ENCODE measurements at regions not wholly inside any gene's neighbourhood (a gene's known extent, or its start where the extent isn't known, plus 50 kb on each side); places are given as distances from the start of the nearest gene placed in this dataset.

DNA sequence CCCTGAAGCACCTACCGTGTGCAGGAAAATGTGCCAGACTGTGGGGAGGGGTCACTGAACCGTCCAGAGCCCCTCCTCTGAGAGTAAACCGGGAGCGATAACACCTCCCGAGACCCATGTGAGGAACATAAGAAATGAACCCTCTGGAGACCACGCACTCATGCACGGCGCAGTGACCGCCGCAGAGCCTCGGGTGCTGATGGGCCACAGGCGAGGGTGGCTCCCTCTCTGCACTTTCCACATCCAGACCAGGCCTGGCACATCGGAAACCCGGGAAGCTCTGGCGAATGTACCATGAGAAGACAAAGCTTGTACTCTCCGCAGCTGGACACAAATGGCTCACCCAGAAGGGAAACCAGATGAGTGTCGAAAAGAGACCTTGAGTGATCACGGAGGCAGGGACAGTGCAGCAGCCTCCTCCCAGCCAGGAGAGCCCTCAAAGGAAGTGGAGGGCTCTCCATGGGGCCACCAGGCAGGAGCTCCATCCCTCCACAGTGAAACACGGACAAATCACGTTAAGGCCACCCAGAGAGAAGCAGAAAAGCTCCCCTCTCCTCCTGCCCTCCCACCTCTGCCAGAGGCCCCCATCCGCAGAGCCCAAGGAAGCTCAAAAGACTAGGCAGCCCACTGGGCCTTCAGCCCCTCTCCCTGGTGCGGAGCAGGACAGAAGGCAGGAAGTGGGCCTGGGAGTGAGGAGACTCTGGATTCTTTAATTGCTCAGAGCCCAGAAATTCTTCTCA lies 178.1 kb upstream of the PPP2R2D start:
- TF ChIP-seq, protein P1, sequence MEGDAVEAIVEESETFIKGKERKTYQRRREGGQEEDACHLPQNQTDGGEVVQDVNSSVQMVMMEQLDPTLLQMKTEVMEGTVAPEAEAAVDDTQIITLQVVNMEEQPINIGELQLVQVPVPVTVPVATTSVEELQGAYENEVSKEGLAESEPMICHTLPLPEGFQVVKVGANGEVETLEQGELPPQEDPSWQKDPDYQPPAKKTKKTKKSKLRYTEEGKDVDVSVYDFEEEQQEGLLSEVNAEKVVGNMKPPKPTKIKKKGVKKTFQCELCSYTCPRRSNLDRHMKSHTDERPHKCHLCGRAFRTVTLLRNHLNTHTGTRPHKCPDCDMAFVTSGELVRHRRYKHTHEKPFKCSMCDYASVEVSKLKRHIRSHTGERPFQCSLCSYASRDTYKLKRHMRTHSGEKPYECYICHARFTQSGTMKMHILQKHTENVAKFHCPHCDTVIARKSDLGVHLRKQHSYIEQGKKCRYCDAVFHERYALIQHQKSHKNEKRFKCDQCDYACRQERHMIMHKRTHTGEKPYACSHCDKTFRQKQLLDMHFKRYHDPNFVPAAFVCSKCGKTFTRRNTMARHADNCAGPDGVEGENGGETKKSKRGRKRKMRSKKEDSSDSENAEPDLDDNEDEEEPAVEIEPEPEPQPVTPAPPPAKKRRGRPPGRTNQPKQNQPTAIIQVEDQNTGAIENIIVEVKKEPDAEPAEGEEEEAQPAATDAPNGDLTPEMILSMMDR (IDR thresholded peaks at IDR 0.05; ENCODE audit: poor library complexity, severe bottlenecking), result no peak
- no peak for TF ChIP-seq POLR2AphosphoS5 (IDR thresholded peaks at IDR 0.05)
- no peak for TF ChIP-seq EP300 (conservative IDR thresholded peaks at IDR 0.05; ENCODE audit: poor library complexity, severe bottlenecking)
- no peak for TF ChIP-seq EZH2 (IDR thresholded peaks at IDR 0.05; ENCODE audit: borderline replicate concordance, insufficient read depth, low read length, poor library complexity, severe bottlenecking)
- no peak for TF ChIP-seq SMC3 (conservative IDR thresholded peaks at IDR 0.05; ENCODE audit: poor library complexity)
